ENCODE measurements at regions not wholly inside any gene's neighbourhood (a gene's known extent, or its start where the extent isn't known, plus 50 kb on each side); places are given as distances from the start of the nearest gene placed in this dataset.

DNA sequence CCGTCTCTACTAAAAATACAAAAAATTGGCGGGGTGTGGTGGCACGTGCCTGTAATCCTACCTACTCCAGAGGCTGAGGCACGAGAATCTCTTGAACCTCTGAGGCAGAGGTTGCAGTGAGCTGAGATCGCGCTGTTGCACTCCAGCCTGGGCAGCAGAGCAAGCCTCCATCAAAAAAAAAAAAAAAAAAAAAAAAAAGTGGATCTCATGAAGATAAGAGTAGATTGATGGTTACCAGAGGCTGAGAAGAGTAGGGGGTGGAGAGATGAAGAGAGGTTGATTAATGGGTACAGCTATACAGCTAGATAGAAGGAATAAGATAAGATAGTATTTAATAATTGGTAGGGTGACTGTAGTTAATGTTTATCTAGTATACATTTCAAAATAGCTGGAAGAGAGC lies 65.9 kb upstream of the LRRC3B start:
- TF ChIP-seq CTCF (IDR thresholded peaks at IDR 0.05) (no peak), EZH2phosphoT487 (IDR thresholded peaks at IDR 0.05) (no peak)
